ENCODE measurements at regions not wholly inside any gene's neighbourhood (a gene's known extent, or its start where the extent isn't known, plus 50 kb on each side); places are given as distances from the start of the nearest gene placed in this dataset.

DNA sequence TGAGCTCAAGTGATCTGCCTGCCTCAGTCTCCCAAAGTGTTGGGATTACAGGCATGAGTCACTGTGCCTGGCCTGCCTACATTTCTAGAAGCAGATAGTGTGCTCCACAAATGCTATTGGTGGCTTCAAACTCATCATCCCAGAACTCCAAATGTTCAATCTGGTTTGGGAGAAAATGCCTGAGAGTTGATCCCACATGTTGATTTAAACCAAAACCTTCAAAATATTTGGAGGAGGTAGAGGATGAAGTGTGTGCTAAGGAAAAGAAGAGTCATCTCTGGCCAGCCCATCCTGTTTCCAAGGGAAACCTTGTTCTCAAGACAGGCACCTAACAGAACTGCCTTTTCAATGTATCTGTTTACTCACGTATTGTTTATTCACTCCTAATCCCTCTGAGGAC is 55.4 kb upstream of the GRHL3 start:
- POLR2A ChIA-PET, result no interaction called here

GRCh38 chr1:24263211-24263610 is 55.9 kb upstream of the GRHL3 start:
- no peaks in the 10 kb centered on the region for H4K20me1 ChIP-seq (ENCODE audit: insufficient read depth, low read length)
- no peaks in the 10 kb centered on the region for H3K9me2 ChIP-seq (ENCODE audit: insufficient read depth, low read length)
- DNase-seq (ENCODE audit: low spot score), result no peak
- ChIA-PET POLR2A (interaction anchor here (0.6 kb wide), 1 partner anchor 325 kb away, joined by 4 read pairs; no protein-coding TSS in a partner anchor), CTCF (ENCODE audit: unreplicated experiment) (no interaction called here)
- BruUV-seq (replicated peaks), result no TSS peak
- H3K27ac ChIP-seq (ENCODE audit: low read depth, low read length, poor library complexity, severe bottlenecking), result no peak overlapping the region
- no peaks in the 10 kb centered on the region for H3K4me1 ChIP-seq (ENCODE audit: insufficient read depth, low read length, poor library complexity, severe bottlenecking)
- no peak overlapping the region for H3K4me3 ChIP-seq (ENCODE audit: low read depth, low read length, poor library complexity, severe bottlenecking)
- H3K79me2 ChIP-seq (ENCODE audit: insufficient read depth, low read depth, low read length), result no peaks in the 10 kb centered on the region
- H2AFZ ChIP-seq (ENCODE audit: low read length), result no peak overlapping the region
- H3K4me2 ChIP-seq (ENCODE audit: low read length), result no peak overlapping the region
- no peaks in the 10 kb centered on the region for H3K9me3 ChIP-seq (ENCODE audit: low read length)
- intact Hi-C loops (cut with micrococcal nuclease; ENCODE audit: unreplicated experiment), result no loop called here
- no peaks in the 10 kb centered on the region for H3K36me3 ChIP-seq (ENCODE audit: insufficient read depth, low read length)
- TF ChIP-seq, protein P1, sequence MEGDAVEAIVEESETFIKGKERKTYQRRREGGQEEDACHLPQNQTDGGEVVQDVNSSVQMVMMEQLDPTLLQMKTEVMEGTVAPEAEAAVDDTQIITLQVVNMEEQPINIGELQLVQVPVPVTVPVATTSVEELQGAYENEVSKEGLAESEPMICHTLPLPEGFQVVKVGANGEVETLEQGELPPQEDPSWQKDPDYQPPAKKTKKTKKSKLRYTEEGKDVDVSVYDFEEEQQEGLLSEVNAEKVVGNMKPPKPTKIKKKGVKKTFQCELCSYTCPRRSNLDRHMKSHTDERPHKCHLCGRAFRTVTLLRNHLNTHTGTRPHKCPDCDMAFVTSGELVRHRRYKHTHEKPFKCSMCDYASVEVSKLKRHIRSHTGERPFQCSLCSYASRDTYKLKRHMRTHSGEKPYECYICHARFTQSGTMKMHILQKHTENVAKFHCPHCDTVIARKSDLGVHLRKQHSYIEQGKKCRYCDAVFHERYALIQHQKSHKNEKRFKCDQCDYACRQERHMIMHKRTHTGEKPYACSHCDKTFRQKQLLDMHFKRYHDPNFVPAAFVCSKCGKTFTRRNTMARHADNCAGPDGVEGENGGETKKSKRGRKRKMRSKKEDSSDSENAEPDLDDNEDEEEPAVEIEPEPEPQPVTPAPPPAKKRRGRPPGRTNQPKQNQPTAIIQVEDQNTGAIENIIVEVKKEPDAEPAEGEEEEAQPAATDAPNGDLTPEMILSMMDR (conservative IDR thresholded peaks at IDR 0.05; ENCODE audit: low read length), result no peak
- TF ChIP-seq EZH2phosphoT487 (IDR thresholded peaks at IDR 0.05; ENCODE audit: borderline replicate concordance, low read depth, low read length), result no peak

More for the DNA sequence above, 55.4 kb upstream of the GRHL3 start:
- Histone ChIP-seq H3K9me3 (ENCODE audit: low read length) (no peaks in the 10 kb centered on the region), H3K36me3 (ENCODE audit: insufficient read depth, low read length) (no peaks in the 10 kb centered on the region), H2AFZ (ENCODE audit: low read length) (no peak overlapping the region), H3K4me1 (ENCODE audit: insufficient read depth, low read length, poor library complexity, severe bottlenecking) (no peaks in the 10 kb centered on the region), H3K9me2 (ENCODE audit: insufficient read depth, low read length) (no peaks in the 10 kb centered on the region), H3K27ac (ENCODE audit: low read depth, low read length, poor library complexity, severe bottlenecking) (no peak overlapping the region), H3K79me2 (ENCODE audit: insufficient read depth, low read depth, low read length) (no peaks in the 10 kb centered on the region), H3K4me3 (ENCODE audit: low read depth, low read length, poor library complexity, severe bottlenecking) (no peak overlapping the region), H3K4me2 (ENCODE audit: low read length) (no peak overlapping the region), H4K20me1 (ENCODE audit: insufficient read depth, low read length) (no peaks in the 10 kb centered on the region)
- no peak for TF ChIP-seq EZH2phosphoT487 (IDR thresholded peaks at IDR 0.05; ENCODE audit: borderline replicate concordance, low read depth, low read length)
- TF ChIP-seq, protein P1 (conservative IDR thresholded peaks at IDR 0.05; ENCODE audit: low read length), result no peak
- no TSS peak for BruUV-seq (replicated peaks)
- intact Hi-C loops (cut with micrococcal nuclease; ENCODE audit: unreplicated experiment), result no loop called here
- CTCF ChIA-PET (ENCODE audit: unreplicated experiment), result no interaction called here
- DNase-seq (ENCODE audit: low spot score), result no peak

DNA sequence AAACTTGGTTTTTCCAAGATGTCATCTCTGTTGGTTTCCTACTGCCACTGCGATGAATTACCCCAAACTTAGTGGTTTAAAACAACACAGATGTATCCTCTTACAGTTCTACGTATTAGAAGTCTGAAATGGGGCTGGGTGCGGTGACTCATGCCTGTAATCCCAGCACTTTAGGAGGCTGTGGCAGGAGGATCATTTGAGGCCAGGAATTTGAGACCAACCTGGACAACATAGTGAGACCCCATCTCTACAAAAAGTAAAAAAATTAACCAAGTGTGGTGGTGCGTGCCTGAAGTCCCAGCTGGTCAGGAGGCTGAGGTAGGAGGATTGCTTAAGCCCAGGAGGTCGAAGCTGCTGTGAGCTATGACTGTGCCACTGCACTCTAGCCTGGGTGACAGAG is 57.2 kb upstream of the GRHL3 start:
- H3K27ac ChIP-seq (ENCODE audit: low read depth, low read length, poor library complexity, severe bottlenecking), result no peak overlapping the region
- ChIA-PET POLR2A (interaction anchor here (0.6 to 0.9 kb wide), 2 partner anchors 58 to 131 kb away, joined by 3 to 8 read pairs; no protein-coding TSS in a partner anchor), CTCF (ENCODE audit: unreplicated experiment) (no interaction called here)
- H2AFZ ChIP-seq (ENCODE audit: low read length), result no peak overlapping the region
- no peaks in the 10 kb centered on the region for H3K9me3 ChIP-seq (ENCODE audit: low read length)
- TF ChIP-seq EZH2phosphoT487 (IDR thresholded peaks at IDR 0.05; ENCODE audit: borderline replicate concordance, low read depth, low read length), result no peak
- TF ChIP-seq, protein P1 (conservative IDR thresholded peaks at IDR 0.05; ENCODE audit: low read length), result no peak
- H3K36me3 ChIP-seq (ENCODE audit: insufficient read depth, low read length), result no peaks in the 10 kb centered on the region
- H3K4me2 ChIP-seq (ENCODE audit: low read length), result no peak overlapping the region
- H3K4me1 ChIP-seq (ENCODE audit: insufficient read depth, low read length, poor library complexity, severe bottlenecking), result no peaks in the 10 kb centered on the region
- no TSS peak for BruUV-seq (replicated peaks)
- H3K9me2 ChIP-seq (ENCODE audit: insufficient read depth, low read length), result no peaks in the 10 kb centered on the region
- intact Hi-C loops (cut with micrococcal nuclease; ENCODE audit: unreplicated experiment), result no loop called here
- H3K79me2 ChIP-seq (ENCODE audit: insufficient read depth, low read depth, low read length), result no peaks in the 10 kb centered on the region
- H4K20me1 ChIP-seq (ENCODE audit: insufficient read depth, low read length), result no peaks in the 10 kb centered on the region
- no peak for DNase-seq (ENCODE audit: low spot score)
- no peak overlapping the region for H3K4me3 ChIP-seq (ENCODE audit: low read depth, low read length, poor library complexity, severe bottlenecking)
